GM12873 (cell line): ENCODE measurements at regions not wholly inside any gene's neighbourhood (a gene's known extent, or its start where the extent isn't known, plus 50 kb on each side); places are given as distances from the start of the nearest gene placed in this dataset.

Source experiments
- CTCF ChIP-seq: IDR thresholded peaks from 2 replicates; pipeline ENCODE4 v1.5.1; 2012; ENCODE audit warnings: low read depth, mild to moderate bottlenecking, moderate library complexity, low read length, control low read depth; ENCODE audit not compliant: insufficient read depth; ENCODE audit errors: missing control alignments

GRCh38 chr4:136007991-136008390 is 1524.3 kb downstream of the PCDH18 start:
- TF ChIP-seq CTCF = no peak

- TF ChIP-seq CTCF = no peak
Observed at GRCh38 chr4:136002316-136002715, 1530.0 kb downstream of the PCDH18 start.

- no peak for TF ChIP-seq CTCF
Observed at GRCh38 chr4:136001791-136002190, 1530.5 kb downstream of the PCDH18 start.

- TF ChIP-seq CTCF = no peak
Observed at GRCh38 chr4:136000246-136000645, 1532.0 kb downstream of the PCDH18 start.

- no peak for TF ChIP-seq CTCF
Observed at GRCh38 chr4:135994360-135994759, 1537.9 kb downstream of the PCDH18 start.

GRCh38 chr4:135976860-135977259 is 1555.4 kb downstream of the PCDH18 start:
- no peak for TF ChIP-seq CTCF

- TF ChIP-seq CTCF = no peak
Observed at GRCh38 chr4:135966936-135967335, 1565.4 kb downstream of the PCDH18 start.

GRCh38 chr4:135963009-135963408 is 1569.3 kb downstream of the PCDH18 start:
- no peak for TF ChIP-seq CTCF
